ENCODE measurements at regions not wholly inside any gene's neighbourhood (a gene's known extent, or its start where the extent isn't known, plus 50 kb on each side); places are given as distances from the start of the nearest gene placed in this dataset.
"Not testable (repeated sequence)": the region's sequence is repeated elsewhere in the genome, so short reads cannot be mapped to it uniquely, and the experiment has no call there.

GRCh38 chr11:25576320-25576719, 755.6 kb upstream of the ANO3 start:
- no peak for DNase-seq (ENCODE audit: low read depth)
- in situ Hi-C loops (cut with HindIII; ENCODE audit: low pct_unique_long_range_greater_than_20kb, low sequenced_read_pairs), result no loop called here

DNA sequence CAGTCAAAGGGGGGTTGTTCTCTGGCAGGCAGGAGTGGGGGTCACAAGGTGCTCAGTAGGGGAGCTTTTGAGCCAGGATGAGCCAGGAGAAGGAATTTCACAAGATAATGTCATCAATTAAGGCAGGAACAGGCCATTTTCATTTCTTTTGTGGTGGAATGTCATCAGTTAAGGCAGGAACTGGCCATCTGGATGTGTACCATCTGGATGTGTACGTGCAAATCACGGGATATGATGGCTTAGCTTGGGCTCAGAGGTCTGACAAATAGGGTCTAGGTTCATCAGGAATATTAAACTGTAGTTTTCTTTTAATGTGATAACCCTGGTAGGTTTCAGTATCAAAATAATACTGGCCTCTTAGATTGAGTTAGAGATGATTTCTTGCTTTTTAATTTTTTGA, 752.4 kb upstream of the ANO3 start:
- DNase-seq (ENCODE audit: low read depth); in situ Hi-C loops (cut with HindIII; ENCODE audit: low pct_unique_long_range_greater_than_20kb, low sequenced_read_pairs): not testable (repeated sequence)

GRCh38 chr11:25583596-25583995, 748.3 kb upstream of the ANO3 start:
- in situ Hi-C loops (cut with HindIII; ENCODE audit: low pct_unique_long_range_greater_than_20kb, low sequenced_read_pairs), result no loop called here
- DNase-seq (ENCODE audit: low read depth), result no peak

DNA sequence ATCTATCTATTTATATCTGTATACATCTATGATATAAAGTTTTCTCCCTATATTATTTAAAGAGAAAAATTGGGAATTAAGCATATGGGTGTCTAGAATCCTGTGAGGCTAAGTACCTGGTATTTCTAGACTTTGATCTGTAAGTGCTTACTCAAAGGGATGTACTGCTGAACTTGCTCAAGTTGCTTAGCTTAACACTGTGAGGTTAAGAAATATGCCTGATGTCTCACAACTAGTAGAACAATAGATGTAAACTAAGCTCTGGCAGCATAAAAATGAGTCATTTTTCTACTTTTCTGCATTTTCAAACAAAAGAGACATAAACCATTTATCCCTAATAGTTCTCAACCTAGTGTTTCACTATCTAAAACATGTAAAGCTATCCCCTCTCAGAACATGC, 744.4 kb upstream of the ANO3 start:
- in situ Hi-C loops (cut with HindIII; ENCODE audit: low pct_unique_long_range_greater_than_20kb, low sequenced_read_pairs), result no loop called here
- no peak for DNase-seq (ENCODE audit: low read depth)

- in situ Hi-C loops (cut with HindIII; ENCODE audit: low pct_unique_long_range_greater_than_20kb, low sequenced_read_pairs), result no loop called here
- DNase-seq (ENCODE audit: low read depth), result no peak
Observed at GRCh38 chr11:25593221-25593620, 738.7 kb upstream of the ANO3 start.

DNA sequence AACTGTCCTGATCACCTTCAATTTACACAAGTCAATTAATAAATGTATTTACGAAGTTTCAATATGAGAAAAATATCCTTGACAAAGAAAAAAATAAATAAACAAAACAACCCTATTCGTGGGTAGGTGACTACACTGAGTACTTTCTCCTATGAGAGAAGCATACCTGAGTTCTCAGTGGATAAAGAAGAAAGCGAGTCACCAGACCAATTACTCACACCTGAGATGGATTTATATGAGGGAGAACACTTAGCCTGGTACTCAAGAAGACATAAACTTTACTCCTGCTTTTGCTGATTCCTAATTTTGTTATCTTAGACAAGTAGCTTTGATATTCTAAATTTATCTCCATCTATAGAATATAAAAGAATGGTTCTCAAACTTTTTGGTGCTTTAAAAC, 735.2 kb upstream of the ANO3 start:
- DNase-seq (ENCODE audit: low read depth), result no peak
- in situ Hi-C loops (cut with HindIII; ENCODE audit: low pct_unique_long_range_greater_than_20kb, low sequenced_read_pairs), result no loop called here

- in situ Hi-C loops (cut with HindIII; ENCODE audit: low pct_unique_long_range_greater_than_20kb, low sequenced_read_pairs), result no loop called here
- no peak for DNase-seq (ENCODE audit: low read depth)
Observed at GRCh38 chr11:25597696-25598095, 734.2 kb upstream of the ANO3 start.

DNA sequence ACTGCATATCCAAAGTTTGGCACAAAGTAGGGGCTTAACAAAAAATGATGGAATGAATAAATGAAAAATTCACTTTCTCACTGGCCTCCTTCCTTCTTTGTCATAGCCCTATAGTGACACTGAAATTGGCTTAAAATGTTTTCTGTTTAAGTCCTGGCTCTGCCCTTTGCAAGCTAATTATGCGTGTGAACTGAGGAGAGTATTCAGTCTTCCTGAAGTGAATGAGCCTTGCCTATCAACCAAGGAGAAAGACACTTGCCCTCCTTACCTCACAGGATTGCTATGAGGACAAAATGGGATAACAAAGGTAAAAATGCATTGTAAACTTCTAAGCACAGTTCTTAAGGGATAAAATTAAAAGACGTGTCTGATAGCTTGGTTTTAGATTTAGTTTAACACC, 729.8 kb upstream of the ANO3 start:
- in situ Hi-C loops (cut with HindIII; ENCODE audit: low pct_unique_long_range_greater_than_20kb, low sequenced_read_pairs), result no loop called here

DNA sequence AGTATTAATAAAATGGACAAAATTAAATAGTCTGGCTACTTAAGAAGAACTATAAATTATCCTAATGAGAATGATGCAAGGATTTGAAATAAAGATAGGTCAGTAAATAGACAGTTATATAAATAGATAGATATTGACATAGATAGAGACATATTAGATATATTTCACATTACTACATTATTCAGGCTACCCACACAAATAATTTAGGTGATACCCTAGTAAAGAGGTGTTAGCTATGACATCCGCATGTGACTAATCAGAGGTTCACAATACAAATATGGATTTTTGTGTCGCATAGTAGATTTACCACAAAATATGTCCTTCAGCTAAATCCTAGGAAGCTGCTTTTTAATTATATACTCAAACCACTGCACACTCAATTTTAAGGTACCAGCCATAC, 729.0 kb upstream of the ANO3 start:
- in situ Hi-C loops (cut with HindIII; ENCODE audit: low pct_unique_long_range_greater_than_20kb, low sequenced_read_pairs), result no loop called here

More for the DNA sequence above, 729.8 kb upstream of the ANO3 start:
- no peak for DNase-seq (ENCODE audit: low read depth)

GRCh38 chr11:25612806-25613205, 719.1 kb upstream of the ANO3 start:
- in situ Hi-C loops (cut with HindIII; ENCODE audit: low pct_unique_long_range_greater_than_20kb, low sequenced_read_pairs), result no loop called here
- no peak for DNase-seq (ENCODE audit: low read depth)

More for the DNA sequence above, 729.0 kb upstream of the ANO3 start:
- no peak for DNase-seq (ENCODE audit: low read depth)

DNA sequence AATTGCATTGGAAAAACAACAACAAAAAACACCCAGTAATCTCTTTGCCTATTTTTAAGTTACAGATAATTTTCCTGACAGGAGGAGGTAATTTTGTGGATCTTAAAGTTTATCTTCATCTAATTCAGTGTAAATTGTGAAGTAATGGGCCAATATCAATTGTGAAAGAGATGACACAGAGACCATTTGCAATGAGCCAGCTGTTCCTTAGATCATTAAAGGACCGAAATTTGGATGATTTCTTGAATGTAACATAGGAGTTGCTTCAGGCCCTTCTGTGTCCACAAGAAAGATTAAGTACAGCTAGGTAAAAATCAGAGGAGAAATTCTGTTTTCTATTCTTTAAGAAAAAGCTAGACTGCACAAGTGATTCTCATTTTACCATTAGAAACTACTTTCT, 718.5 kb upstream of the ANO3 start:
- DNase-seq (ENCODE audit: low read depth), result no peak
- in situ Hi-C loops (cut with HindIII; ENCODE audit: low pct_unique_long_range_greater_than_20kb, low sequenced_read_pairs), result no loop called here

DNA sequence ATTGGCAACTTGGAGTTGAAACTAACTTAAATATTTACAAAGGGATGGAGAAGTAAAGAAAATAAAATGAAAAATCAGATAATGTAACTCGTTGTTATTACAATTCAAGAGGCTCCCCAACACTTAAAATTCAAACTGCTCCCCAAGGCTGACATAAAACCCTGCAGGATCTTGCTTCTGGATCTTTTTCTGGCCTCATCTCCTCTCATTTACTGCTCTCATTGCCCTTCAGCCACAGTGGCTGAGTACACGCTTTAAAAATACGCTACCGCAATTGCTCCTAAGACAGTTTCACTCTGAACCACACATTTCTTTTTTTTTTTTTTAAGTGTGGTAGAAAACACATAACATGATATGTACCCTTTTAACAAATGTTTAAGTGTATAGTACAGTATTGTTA, 718.1 kb upstream of the ANO3 start:
- in situ Hi-C loops (cut with HindIII; ENCODE audit: low pct_unique_long_range_greater_than_20kb, low sequenced_read_pairs), result no loop called here
- DNase-seq (ENCODE audit: low read depth), result no peak

GRCh38 chr11:25615069-25615468, 716.9 kb upstream of the ANO3 start:
- in situ Hi-C loops (cut with HindIII; ENCODE audit: low pct_unique_long_range_greater_than_20kb, low sequenced_read_pairs), result no loop called here
- DNase-seq (ENCODE audit: low read depth), result no peak

DNA sequence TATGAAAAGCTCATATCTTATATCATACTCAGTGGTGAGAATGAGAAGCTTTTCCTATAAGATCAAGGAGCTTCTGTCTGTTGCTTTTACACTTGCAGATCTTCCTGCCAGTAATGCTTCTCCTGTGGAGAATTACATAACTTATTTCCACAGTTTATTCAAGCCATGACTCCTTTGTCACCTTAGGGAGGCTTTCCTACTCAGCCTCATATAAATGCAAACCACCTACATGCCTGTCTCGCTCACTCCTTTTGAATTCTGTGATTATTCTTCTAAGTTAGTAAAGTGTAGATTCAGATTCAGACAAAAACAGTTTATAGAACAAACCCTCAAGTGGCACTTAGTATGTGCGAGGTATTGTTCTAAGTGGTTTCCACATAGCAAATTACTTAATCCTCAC, 716.1 kb upstream of the ANO3 start:
- no peak for DNase-seq (ENCODE audit: low read depth)
- in situ Hi-C loops (cut with HindIII; ENCODE audit: low pct_unique_long_range_greater_than_20kb, low sequenced_read_pairs), result no loop called here

GRCh38 chr11:25625094-25625493, 706.8 kb upstream of the ANO3 start:
- no peak for DNase-seq (ENCODE audit: low read depth)

GRCh38 chr11:25628030-25628429, 703.9 kb upstream of the ANO3 start:
- no peak for DNase-seq (ENCODE audit: low read depth)
- in situ Hi-C loops (cut with HindIII; ENCODE audit: low pct_unique_long_range_greater_than_20kb, low sequenced_read_pairs), result no loop called here

More at GRCh38 chr11:25625094-25625493, 706.8 kb upstream of the ANO3 start:
- in situ Hi-C loops (cut with HindIII; ENCODE audit: low pct_unique_long_range_greater_than_20kb, low sequenced_read_pairs), result no loop called here

DNA sequence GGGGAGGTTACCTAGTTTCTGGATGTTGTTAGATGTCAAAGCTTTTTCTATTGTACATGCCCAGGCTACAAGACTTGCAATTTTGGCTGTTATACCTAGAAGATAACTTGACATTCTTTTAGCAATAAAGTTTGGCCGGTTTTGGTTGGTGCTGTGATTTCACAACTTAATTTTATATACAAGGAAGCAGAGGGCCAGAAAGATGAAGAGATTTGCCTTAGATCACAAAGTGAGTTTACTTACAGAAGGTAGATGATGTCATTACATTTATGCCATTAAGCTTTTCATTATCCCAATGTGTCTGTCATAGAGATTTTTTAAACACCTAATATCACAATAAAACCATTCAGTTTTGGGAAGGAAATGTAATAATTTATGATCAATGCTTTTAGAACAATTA, 698.7 kb upstream of the ANO3 start:
- in situ Hi-C loops (cut with HindIII; ENCODE audit: low pct_unique_long_range_greater_than_20kb, low sequenced_read_pairs), result no loop called here
- DNase-seq (ENCODE audit: low read depth), result no peak

GRCh38 chr11:25649220-25649619, 682.7 kb upstream of the ANO3 start:
- in situ Hi-C loops (cut with HindIII; ENCODE audit: low pct_unique_long_range_greater_than_20kb, low sequenced_read_pairs); DNase-seq (ENCODE audit: low read depth): not testable (repeated sequence)

DNA sequence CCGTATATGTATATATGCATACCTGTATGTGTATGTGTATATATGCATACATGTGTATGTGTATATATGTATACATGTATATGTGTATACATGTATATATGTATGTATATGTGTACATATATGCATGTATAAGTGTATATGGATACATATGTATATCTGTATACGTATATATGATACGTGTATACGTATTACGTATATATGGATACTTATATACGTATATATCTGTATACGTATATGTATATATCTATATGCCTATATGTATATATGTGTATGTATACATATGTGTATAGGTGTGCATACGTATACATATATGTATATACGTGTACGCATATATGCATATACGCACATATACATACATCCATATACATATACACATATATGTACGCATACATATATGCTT, 681.6 kb upstream of the ANO3 start:
- no peak for DNase-seq (ENCODE audit: low read depth)
- in situ Hi-C loops (cut with HindIII; ENCODE audit: low pct_unique_long_range_greater_than_20kb, low sequenced_read_pairs), result no loop called here

GRCh38 chr11:25655636-25656035, 676.3 kb upstream of the ANO3 start:
- DNase-seq (ENCODE audit: low read depth), result no peak
- in situ Hi-C loops (cut with HindIII; ENCODE audit: low pct_unique_long_range_greater_than_20kb, low sequenced_read_pairs), result no loop called here

DNA sequence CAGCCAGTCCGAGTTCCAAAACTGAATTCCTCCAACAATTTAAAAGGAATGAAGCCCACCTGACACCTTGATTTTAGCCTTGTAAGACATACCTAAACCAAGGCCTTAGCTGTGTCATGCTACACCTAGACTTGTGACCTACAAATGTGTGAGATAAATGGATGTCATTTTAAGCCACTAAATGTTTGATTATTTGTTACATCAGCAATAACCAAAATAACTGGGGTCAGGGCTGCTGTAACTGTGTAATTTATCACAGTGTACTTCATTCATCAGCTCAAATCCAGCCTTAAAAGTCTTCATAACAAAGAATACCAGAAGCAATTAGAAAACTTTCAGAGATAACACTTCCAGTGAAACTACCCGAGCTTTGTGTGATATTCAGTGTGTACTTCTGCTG, 673.0 kb upstream of the ANO3 start:
- no peak for DNase-seq (ENCODE audit: low read depth)
- in situ Hi-C loops (cut with HindIII; ENCODE audit: low pct_unique_long_range_greater_than_20kb, low sequenced_read_pairs), result no loop called here
